Skin of body (tissue), 1 donor: ENCODE measurements at regions not wholly inside any gene's neighbourhood (a gene's known extent, or its start where the extent isn't known, plus 50 kb on each side); places are given as distances from the start of the nearest gene placed in this dataset.

Experiments
- DNase-seq: peaks from one replicate; lab custom pipeline; 2025; lab: John Stamatoyannopoulos, UW

DNA sequence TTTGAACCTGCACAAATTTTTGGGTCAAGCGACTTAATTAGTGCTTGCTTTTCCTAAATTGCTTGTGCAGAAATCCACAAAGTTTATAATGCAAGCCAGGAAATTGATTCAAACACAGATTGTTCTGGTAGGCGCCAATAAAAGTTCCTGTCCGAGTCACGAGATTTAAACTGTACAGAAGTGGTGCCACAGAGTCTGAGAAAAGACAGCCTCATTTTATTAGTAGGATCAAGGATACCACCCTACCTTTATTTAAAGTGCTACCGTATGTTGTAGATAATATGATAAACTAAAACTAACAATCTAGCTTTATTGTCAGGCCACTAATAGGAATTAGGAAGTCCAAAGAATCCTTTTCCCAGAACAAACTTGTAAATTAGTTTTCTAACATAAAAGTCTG is 696.7 kb downstream of the TNS3 start:
- no peak for DNase-seq

DNA sequence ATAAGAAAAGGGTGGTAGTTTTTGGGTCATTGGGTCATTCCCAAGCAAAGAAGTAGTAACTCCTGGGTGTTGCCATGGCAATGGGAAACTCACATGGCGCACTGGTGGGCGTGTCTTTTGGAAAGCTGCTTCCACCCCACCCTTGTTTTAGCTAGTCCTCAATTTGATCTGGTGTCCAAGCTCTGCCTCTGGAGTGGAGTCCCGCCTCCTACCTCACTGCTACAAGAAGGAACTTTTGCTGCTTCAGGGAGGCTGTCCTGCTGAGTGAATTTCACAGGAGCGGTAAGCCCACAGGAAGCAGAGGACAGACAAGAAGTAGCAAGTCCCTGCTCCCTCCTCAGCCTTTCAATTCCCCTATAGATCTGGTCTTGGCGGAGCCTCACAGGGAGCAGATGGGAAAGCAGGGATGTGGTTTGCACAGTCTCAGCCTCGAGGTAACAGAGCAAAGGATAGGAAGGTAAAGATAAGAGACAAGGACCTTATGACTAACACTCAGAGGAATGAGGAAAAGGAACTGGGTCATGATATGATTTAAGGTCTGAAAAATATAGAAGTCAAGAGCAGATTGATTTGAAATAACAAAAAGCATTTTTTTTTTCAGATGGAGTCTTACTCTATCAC is 700.3 kb downstream of the TNS3 start:
- DNase-seq, result no peak

DNA sequence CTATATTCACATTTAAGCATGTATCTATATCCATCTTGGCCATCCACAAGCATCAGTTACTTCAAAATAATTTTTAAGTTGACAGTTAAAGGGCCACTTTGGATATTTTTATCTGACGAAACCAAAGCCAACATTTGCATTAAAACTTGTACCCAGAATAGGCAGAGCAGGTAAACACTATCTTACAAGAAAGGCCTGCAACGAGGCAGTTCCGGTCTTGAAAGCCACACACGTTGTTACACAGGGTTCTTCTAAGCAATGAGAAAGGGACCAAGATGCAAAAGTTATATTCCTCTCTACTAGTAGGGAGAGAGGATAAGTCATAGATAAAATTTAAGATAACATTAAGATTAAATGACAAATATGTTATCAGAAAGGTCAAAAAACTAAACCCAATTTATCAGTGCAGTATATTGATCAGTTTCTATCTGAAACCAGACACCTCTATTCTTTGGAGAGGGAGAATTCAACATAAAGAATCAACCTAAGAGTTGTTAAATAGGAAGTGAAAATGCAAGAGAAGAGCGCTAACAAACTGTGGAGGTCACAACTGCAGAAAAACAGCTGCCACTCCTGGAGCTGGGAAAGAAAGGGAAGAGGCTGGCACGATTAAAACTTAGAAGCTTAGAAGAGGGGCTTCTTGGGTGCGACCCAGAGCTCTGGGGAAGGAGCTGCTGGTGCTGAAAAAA is 701.3 kb downstream of the TNS3 start:
- DNase-seq, result no peak

DNA sequence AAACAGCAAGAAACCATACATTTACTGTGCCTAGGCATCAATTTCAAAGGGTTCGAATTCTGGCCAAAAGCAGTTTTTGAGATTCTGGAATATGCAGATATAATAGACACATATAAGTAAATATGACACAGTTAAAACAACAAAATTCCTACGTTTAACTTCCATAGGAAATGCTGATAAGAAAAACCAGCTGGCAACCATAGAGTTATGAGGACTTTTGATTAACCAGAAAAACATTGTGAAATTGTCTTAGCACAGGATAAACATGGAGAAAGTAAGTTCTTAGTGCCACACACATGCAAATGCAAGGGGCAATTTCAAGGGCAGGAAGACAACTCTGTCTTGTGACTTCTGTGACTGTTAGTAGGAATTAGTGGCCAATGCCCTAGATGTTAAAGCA is 702.1 kb downstream of the TNS3 start:
- DNase-seq, result no peak

DNA sequence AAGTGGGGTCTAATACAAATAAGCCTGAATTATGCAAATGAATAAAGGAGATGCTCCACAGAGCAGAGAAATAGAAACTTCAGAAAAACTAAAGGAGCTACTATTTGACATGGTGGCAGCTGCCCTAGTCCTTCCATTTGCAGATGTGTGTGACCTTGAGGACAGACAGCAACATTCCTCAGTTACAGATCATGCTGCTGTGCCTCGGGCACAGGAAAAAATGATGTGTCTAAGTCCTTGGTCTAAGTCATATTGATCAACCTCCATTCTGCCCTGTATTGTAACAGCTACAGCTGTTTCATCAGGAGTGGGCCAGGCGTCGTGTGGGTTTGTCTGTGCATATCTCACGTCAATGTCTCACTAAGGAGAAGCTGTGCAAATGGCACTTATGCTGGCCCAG is 710.4 kb downstream of the TNS3 start:
- no peak for DNase-seq

DNA sequence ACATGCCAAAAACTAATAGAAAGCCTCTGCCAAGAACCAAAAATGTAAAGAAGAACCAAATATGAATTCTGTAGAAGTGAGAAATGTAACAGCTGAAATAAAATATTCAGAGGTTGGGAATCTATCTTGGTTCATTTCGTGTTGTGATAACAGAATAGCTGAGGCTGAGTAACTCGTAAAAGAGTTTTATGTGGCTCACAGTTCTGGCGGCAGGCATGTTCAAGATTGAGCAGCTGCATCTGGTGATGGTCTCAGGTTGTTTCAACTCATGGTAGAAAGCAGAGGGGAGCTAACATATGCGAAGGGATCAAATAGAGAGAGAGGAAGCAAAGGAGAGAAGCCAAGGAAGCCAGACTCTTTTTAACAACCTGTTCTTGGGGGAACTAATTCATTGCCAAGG is 717.2 kb downstream of the TNS3 start:
- no peak for DNase-seq

DNA sequence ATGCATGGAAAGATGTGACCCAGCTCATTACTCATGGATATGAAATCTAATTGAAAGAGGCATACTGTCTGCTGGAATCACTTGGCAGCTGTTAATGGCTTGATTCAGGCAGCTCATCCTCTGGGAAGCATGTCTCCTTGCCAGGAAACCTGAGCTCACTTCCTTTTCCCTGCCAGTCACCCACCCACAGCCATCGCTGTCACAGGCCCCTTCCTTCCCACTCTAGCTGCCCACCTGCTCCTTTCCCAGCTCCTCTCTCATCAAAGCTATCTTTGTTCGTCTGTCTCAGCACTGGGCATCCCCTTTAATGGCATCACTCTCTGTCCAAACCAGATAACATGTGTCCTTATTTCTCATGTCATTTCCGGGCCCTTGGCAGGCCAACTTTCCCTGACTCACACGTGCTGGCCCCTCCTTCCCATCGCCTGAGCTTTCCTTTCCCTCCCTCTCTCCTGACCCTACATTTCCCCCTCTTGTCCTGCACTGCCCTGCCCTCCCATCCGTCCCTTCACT is 721.9 kb downstream of the TNS3 start:
- DNase-seq, result no peak

DNA sequence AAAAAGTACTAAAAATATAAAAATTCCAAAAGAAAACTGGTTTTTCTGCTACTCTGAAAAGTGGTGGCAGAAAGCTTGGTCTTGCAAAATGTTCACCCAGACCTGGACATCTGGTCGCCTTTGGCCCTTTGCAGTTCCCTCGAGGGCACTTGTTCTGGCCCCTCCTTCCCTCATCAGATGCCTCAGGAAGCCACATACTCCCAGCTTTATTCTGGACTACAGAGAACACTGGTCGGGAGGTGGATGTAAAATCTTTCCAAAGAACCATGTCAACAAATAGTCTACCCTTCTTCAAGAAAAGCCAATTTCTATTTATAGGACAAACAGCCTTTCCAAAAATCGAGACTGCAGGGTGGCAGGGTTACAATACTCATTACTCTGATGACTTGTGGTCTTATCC is 726.1 kb downstream of the TNS3 start:
- DNase-seq, result no peak

DNA sequence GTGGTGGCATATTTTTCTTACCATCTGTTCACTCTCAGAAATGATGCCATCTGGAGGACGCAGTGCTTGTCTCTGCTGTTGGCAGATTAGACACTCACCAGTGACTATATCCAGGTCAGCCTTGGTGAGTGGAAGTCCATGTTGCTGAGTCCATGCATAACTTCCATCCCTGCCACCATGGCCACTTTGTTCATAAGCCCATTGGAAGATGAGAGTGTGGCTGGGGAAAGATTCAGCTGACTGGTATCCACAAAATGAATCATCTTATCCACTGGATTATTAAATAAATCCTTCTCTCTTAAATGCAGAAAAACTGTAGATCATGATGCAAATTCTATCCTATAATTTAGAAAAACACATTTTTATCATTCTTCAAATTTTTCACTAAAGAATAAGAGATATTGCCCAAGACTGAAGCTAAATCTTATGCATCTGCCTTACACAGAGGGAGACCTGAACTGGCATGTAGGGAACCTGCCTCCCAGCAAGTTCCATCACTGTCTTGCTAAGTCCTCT is 726.9 kb downstream of the TNS3 start:
- no peak for DNase-seq

DNA sequence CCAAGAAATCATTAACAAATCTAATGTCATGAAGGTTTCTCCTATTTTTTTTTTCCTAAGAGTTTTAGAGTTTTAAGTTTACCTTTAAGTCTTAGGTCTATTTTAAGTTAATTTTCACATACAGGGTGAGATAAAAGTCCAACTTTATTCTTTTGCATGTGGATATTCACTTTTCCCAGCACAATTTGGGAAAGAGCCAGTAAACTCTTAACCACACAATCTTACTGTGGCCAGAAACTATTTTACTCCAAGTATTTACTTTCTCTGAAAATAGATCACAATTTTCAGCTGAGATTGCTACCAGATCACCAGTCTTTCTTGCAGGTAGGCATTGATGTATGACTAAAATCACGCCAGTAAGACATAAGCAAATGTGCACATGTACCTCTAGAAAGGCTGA is 728.5 kb downstream of the TNS3 start:
- DNase-seq, result no peak

DNA sequence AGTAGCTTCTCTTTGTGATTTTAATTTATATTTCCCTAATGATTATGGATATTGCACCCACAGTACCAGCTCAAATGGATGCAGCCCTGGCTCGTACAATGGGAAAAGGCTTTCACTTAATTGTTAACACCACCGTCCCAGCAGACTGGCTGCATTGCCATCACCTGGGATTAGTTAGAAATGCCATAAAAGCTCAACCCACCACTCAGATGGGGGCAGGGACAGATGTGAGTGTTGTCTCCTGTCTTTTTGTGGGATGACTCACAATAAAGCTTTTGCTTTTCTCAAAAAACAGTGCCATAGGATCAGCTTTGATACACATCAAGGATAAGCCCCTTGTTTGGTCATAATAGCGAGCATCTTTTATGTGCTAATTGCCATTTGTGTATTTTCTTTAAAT is 729.1 kb downstream of the TNS3 start:
- DNase-seq, result no peak

DNA sequence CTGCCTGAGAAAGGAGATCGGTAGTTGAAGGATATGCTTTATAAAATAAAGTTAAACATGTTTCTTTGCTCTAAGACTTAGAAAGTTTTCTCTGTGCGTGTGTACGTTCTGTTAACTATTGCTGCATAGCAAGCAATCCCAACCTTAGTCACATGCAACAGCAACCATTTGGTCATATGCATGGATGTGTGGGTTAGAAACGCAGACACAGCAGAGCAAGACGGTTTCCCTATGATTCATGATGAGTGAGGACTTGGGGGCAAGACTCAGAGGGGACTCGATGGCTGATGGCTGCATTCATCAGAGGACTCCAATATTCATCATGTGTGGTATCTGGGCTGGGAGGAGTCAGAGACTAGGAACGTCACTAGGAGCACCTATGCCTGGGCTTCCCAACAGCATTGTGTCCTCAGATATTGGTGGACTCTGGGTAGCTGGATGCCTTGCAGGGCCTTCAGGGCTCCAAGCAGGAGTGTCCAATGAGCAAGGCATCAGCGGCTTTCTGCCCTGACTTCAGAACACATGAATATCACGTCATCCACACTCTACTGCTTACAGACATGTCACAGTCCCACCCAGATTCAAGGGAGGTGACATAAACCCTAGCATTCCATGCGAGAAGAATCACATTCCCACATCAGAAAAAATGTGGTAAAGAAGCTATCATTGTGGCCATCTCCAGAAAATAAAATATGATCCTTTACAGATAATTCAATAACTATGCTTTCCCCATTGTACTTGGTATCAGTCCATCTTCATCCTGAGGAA is 731.2 kb downstream of the TNS3 start:
- DNase-seq, result no peak

DNA sequence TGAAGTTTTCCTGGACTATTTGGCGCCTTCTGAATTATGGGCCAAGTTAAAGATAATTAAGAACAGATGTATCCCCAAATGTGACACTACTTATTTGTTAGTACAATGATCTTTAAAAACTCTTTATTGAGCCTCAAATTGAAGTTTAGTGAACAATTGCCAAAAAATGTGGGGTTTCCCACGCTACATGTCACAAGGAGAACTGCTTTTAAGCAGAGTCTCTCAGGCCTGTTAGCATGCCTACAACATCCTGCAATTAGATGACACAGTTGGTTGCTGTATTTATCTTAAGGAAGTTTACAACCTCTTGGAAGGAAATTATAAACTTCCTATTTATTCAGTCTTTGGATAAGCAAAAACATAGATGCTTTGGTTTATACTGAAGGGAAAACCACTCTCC is 733.0 kb downstream of the TNS3 start:
- peak; percentile 20 for DNase-seq

DNA sequence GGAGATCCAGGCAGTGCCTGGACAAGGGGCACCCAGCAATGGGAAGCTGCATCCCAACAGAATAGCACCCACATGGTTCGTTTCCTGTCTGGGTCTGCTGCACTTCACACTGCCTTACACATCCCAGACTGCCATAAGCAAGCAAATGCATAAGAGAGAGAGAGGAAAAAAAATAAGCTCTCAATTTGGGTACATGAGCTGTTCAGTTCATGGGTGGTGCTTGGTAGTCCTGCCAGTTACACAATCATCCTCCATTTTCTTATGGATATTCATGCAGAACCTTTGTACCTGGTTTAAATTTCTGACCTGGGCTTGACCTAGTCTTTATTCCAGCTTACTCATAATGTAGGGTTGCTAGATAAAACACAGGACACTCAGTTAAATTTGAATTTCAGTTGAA is 733.6 kb downstream of the TNS3 start:
- DNase-seq, result no peak

DNA sequence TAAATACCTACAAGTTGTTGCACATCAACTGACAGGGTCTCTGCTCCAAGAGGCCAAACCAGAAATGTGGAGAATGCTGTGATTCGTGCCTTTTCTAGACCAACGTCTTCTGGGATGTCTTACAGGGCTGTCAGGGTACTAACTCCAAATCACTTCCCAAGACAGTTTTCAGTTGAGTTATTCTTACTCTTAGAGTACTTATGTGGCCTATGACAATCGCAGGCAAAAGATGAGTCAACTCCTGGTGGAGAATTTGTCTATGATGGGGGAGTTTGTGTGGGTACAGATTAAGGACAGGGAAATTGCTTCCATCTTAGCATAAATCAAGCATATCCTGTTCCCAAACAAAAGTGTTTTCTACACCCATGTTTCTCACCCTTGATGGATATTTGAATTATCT is 734.8 kb downstream of the TNS3 start:
- no peak for DNase-seq

DNA sequence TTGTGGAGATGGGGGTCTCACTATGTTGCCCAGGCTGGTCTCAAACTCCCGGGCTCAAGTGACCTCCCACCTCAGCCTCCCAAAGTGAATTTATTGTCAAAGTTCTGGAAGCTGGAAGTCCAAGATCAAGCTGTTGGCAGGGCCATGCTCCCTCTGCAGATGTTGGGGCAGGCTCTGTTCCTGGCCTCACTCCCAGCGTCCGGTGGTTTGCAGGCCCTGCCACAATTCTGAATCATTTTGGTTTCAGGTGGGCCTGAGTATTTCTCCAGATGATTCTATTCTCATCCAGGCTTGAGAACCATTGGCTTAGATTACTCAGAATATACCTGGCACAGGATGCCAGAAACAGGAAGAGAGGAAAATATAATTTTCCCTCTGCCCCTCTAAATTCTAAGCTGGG is 737.4 kb downstream of the TNS3 start:
- DNase-seq, result no peak

DNA sequence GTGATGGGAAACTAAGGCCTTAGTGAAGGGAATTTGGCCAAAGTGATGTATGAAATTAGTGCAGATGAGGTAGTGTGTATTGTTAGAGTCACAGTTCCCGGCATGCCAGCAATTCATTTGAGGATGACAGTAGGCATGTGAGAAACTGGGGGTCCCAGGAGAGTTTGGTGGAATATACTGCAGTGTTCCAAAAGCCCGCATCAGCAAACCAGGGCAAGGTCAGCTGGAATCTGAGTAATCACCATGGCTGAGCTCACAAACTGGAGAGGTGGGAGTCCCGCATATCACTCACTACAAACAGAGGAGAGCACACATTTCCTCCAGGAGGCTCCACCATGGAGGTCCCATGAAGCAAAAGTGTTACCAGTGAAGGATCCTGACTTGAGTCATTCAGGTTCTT is 740.7 kb downstream of the TNS3 start:
- no peak for DNase-seq

DNA sequence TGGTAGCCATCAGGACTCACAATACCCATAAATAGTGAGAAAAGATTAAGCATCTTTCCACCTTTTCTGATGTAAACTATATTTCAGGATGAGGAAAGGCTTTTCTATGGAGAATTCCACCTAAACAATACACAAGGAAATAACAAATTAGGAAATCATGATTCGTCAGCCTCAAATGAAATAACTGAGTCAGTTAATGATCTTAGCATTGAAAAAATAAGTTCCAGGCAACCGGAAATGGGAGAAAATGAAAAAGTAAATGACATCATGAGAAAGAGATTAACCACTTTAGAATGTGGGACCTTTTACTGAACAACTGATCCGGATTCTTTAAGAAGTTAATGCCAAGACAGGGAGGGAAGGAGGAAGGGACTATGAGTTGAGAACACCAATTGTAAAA is 742.3 kb downstream of the TNS3 start:
- no peak for DNase-seq

DNA sequence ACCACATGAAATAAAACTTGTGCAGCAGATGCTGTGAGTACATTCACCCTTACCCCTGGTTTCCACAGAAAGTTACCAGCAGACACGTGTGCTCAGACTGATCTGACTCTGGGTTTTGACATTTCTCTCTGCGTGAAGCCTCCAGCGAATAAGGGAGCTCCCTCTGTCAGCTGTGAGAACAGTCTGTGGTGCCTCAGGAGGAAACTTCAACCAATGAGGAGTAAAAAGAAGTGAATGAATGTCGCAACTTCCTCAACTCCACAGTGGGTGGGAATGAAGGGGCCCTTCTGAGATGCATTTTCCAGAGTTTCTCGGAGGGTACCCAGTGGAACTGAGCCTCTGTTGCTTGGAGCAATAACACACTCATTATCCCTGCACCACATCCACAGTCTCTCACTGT is 743.4 kb downstream of the TNS3 start:
- DNase-seq, result no peak

DNA sequence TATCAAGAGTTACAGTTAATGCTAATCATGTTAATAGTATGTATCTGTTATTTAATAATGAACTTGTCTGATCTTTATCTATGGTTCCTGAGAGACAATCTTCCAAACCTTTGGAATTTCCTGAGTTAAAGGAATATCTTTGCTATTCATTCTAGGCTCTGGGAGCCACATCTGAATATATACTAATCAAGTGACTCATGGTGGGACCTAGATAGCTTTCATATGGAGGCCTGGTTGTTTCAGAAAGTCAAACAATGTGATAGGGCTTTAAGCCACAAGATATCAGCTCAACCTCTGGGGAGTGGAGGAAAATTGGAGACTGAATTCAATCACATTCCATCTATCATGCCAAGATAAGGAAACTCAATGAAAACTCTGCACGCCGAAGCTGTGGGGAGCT is 746.4 kb downstream of the TNS3 start:
- no peak for DNase-seq

DNA sequence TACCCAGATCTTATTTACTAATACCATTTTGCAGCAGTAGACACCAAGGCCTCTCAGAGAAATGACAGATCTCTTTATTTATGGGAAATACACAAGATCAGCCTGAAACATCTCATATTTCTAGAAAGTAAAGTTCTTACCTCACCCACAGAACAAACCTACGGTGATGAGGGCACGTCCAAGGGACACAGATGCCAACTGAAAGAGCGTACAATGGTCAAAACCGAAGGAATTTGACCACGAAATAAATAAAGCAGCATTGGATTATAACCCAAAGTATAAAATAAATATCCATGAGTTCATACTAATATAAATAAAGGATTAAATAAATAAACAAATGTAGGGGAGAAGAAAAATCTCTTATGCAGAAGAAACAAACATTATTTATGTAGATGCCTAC is 747.0 kb downstream of the TNS3 start:
- DNase-seq, result no peak

DNA sequence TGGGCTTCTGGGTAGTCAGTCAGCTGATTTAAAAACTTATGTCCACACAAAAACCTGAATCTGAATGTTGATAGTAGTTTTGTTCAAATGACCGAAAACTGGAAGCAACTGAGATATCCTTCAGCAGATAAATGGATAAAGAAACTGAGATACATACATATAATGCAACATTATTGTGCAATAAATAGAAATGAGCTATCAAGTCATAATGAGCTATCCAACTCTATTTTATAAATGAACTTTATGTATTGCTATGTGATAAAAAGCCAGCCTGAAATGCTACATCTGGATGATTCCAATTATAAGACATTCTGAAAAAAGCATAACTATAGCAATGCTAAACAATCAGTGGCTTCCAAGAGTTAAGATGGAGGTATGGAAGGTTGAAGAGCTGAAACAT is 748.7 kb downstream of the TNS3 start:
- DNase-seq, result no peak

DNA sequence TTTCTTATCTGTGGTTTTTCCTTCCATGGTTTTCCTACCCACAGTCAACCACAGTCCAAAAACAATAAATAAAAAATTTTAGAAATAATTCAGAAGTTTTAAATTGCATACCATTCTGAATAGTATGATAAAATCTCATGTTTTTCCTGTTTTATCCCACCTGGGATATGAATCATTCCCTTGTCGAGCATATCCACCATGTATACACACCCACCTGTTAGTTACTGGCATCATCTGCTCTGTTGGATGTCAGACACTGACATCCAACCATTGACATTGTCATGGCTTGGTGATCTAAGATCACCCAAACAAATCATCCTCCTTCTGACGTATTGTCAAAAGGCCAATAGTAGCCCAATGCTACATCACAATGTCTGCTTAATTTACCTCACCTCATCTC is 749.8 kb downstream of the TNS3 start:
- DNase-seq, result no peak
